Gastroesophageal sphincter (tissue), 3 donors: ENCODE measurements at regions not wholly inside any gene's neighbourhood (a gene's known extent, or its start where the extent isn't known, plus 50 kb on each side); places are given as distances from the start of the nearest gene placed in this dataset.

Experiments used
- CTCF ChIP-seq, 4 experiments: fragments of 200-600 bp in 2 of 4; fragments of 450-650 bp in 2 of 4; sonication (generic) in 1 of 4; IDR thresholded peaks; one replicate each; pipeline ENCODE4 v1.5.1; 2017 to 2019; ENCODE audit warnings: antibody characterized with exemption in 4 of 4, mild to moderate bottlenecking in 2 of 4, moderate library complexity in 2 of 4
- POLR2A ChIP-seq, 2 donors: fragments of 450-650 bp; IDR thresholded peaks; one replicate each; pipeline ENCODE4 v1.6.1; 2017; ENCODE audit warnings: antibody characterized with exemption in 2 of 2, mild to moderate bottlenecking in 2 of 2, moderate library complexity in 1 of 2

- TF ChIP-seq CTCF (IDR thresholded peaks at IDR 0.05) (no peak), POLR2A (IDR thresholded peaks at IDR 0.05) (no peak)
Measured at GRCh38 chr1:195897076-195897475, 711.2 kb downstream of the KCNT2 start.
